Mesothelial cell of epicardium (in vitro differentiated cells): ENCODE measurements at regions not wholly inside any gene's neighbourhood (a gene's known extent, or its start where the extent isn't known, plus 50 kb on each side); places are given as distances from the start of the nearest gene placed in this dataset.

Experiments
- DNase-seq, 2 experiments: peaks; one replicate each; pipeline ENCODE4 v3.0.0; 2021; ENCODE audit warnings: low spot score in 2 of 2; ENCODE audit not compliant: unreplicated experiment in 2 of 2
- H3K27ac Mint-ChIP-seq: 2 replicates; pipeline ENCODE4 v1.8.0; 2021; ENCODE audit warnings: mixed read lengths
- H3K27me3 Mint-ChIP-seq: 2 replicates; pipeline ENCODE4 v1.8.0; 2021; ENCODE audit warnings: low read depth, mixed read lengths
- H3K36me3 Mint-ChIP-seq: 2 replicates; pipeline ENCODE4 v1.8.0; 2021; ENCODE audit warnings: mixed read lengths
- H3K4me1 Mint-ChIP-seq: 2 replicates; pipeline ENCODE4 v1.8.0; 2021; ENCODE audit warnings: mixed read lengths
- H3K4me3 Mint-ChIP-seq: 2 replicates; pipeline ENCODE4 v1.8.0; 2021; ENCODE audit warnings: mild to moderate bottlenecking, moderate library complexity, mixed read lengths
- H3K9me3 Mint-ChIP-seq: 2 replicates; pipeline ENCODE4 v1.8.0; 2021; ENCODE audit warnings: mixed read lengths
- TF ChIP-seq, protein P1 (sequence below): fragments of 200-600 bp; sonication (generic); IDR thresholded peaks from one replicate; pipeline ENCODE4 v1.5.0; 2021; ENCODE audit warnings: antibody characterized with exemption; ENCODE audit not compliant: unreplicated experiment

GRCh38 chr6:48678390-48678789 is 567.4 kb upstream of the PTCHD4 start:
- Mint-ChIP-seq H3K4me1 (peaks cover 4% of the 10 kb centered on the region), H3K36me3 (no peaks in the 10 kb centered on the region), H3K27ac (no peak overlapping the region), H3K27me3 (peaks cover 10% of the 10 kb centered on the region), H3K9me3 (no peaks in the 10 kb centered on the region), H3K4me3 (no peak overlapping the region)
- TF ChIP-seq, protein P1, sequence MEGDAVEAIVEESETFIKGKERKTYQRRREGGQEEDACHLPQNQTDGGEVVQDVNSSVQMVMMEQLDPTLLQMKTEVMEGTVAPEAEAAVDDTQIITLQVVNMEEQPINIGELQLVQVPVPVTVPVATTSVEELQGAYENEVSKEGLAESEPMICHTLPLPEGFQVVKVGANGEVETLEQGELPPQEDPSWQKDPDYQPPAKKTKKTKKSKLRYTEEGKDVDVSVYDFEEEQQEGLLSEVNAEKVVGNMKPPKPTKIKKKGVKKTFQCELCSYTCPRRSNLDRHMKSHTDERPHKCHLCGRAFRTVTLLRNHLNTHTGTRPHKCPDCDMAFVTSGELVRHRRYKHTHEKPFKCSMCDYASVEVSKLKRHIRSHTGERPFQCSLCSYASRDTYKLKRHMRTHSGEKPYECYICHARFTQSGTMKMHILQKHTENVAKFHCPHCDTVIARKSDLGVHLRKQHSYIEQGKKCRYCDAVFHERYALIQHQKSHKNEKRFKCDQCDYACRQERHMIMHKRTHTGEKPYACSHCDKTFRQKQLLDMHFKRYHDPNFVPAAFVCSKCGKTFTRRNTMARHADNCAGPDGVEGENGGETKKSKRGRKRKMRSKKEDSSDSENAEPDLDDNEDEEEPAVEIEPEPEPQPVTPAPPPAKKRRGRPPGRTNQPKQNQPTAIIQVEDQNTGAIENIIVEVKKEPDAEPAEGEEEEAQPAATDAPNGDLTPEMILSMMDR, result no peak
- no peak for DNase-seq

DNA sequence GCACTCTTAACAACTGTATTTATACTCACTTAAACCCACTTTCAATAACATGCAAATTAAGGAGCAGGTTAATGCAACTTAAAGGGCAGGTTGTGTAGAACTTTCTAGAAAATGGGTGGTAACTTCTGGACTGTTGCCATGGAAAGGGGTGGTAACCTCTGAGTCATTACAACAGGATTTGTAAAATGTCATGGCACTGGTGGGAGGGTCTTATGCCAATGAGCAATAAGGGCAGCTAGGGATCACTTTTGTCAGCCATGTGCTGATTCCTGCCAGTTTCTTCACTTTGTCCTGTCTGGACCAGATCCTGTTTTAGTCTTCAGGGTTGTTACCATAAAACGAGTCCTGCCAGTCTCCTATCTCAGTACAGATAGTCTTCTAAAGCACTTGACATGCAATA is 560.5 kb upstream of the PTCHD4 start:
- Mint-ChIP-seq H3K9me3 (peaks cover 12% of the 10 kb centered on the region), H3K27me3 (peaks cover 3% of the 10 kb centered on the region), H3K4me1 (no peaks in the 10 kb centered on the region), H3K27ac (no peak overlapping the region), H3K4me3 (no peak overlapping the region), H3K36me3 (no peaks in the 10 kb centered on the region)
- TF ChIP-seq, protein P1, result no peak
- no peak for DNase-seq

DNA sequence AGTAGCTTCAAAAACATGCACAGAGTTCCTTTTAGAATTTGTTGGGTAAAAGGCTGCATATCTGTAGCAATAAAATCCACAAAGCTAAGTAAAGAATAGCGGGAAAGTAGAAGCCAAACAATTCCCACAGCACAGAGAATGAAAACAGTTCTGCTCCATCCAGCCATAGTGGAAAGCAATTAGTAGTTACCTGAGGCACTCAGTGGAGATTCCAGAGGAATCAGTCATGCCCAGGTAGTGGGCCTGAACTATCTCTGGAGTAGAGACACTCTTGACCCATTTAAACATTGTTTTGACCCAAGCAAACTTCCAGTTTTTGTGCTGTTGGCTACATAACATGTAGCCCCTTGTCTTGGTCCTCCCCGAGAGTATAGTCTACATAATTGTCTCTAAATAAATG is 559.5 kb upstream of the PTCHD4 start:
- peaks cover 12% of the 10 kb centered on the region for H3K9me3 Mint-ChIP-seq
- H3K27me3 Mint-ChIP-seq, result peaks cover 2% of the 10 kb centered on the region
- H3K4me3 Mint-ChIP-seq, result no peak overlapping the region
- peaks cover 2% of the 10 kb centered on the region for H3K4me1 Mint-ChIP-seq
- DNase-seq, result no peak
- no peaks in the 10 kb centered on the region for H3K36me3 Mint-ChIP-seq
- TF ChIP-seq, protein P1, result no peak
- no peak overlapping the region for H3K27ac Mint-ChIP-seq

DNA sequence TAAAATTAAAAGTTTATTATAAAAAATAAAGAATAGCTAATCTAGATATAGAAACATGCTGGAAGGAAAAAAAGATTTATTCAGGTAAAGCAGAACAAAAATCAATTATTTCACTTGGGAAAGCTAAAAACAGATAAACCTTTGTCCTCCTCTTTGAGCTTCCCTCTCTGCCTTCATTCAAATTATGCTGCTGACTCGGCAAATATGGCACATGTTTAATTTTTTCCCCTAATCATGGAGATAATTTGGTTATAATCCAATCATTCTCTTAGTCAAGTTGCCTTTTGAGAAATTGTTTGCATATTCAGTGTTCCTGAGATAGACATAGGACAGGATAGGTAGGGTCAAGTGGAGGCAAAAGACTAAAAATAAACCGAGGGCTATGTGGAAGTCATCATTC is 556.8 kb upstream of the PTCHD4 start:
- Mint-ChIP-seq H3K27me3 (peaks cover 2% of the 10 kb centered on the region), H3K4me3 (no peak overlapping the region), H3K36me3 (no peaks in the 10 kb centered on the region), H3K4me1 (peaks cover 16% of the 10 kb centered on the region), H3K9me3 (peaks cover 12% of the 10 kb centered on the region), H3K27ac (no peak overlapping the region)
- no peak for DNase-seq
- TF ChIP-seq, protein P1, result no peak

- DNase-seq, result no peak
- Mint-ChIP-seq H3K36me3 (no peaks in the 10 kb centered on the region), H3K4me3 (no peak overlapping the region), H3K9me3 (peaks cover 10% of the 10 kb centered on the region), H3K27ac (no peak overlapping the region), H3K27me3 (peaks cover 2% of the 10 kb centered on the region), H3K4me1 (peaks cover 16% of the 10 kb centered on the region)
- TF ChIP-seq, protein P1, result no peak
Observed at GRCh38 chr6:48664826-48665225, 553.8 kb upstream of the PTCHD4 start.

DNA sequence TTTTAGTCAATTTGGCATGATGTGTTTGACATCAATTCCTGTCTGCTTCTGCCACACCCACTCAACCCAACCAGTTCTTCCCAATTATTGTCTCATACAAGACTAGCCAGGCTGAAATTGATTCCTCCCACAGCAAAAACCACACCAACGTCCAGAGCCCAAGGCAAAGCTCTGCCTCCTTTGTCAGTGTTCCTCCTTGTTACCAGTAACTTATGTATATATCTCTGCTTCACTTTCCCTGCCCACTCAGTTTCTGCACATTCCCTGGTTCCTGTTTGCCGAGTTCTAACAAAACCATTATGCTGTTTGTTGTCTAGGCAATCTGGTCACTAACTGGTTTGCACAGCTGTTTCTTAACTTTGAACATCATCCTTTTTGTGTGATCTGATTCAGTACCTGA is 547.9 kb upstream of the PTCHD4 start:
- TF ChIP-seq, protein P1, result no peak
- Mint-ChIP-seq H3K27me3 (no peaks in the 10 kb centered on the region), H3K4me1 (peaks cover 9% of the 10 kb centered on the region), H3K27ac (no peak overlapping the region), H3K9me3 (no peaks in the 10 kb centered on the region), H3K36me3 (no peaks in the 10 kb centered on the region), H3K4me3 (no peak overlapping the region)
- DNase-seq, result no peak
